Activated CD4-positive, alpha-beta T cell treated with anti-CD3 and anti-CD28 coated beads, Interleukin-2, amount 50 U/mL, for 24 hours (primary cell): ENCODE measurements at regions not wholly inside any gene's neighbourhood (a gene's known extent, or its start where the extent isn't known, plus 50 kb on each side); places are given as distances from the start of the nearest gene placed in this dataset.

Experiments used
- DNase-seq, 2 donors: peaks; one replicate each; pipeline ENCODE4 v3.0.0-alpha.2; 2020; ENCODE audit warnings: low read depth in 1 of 2, low spot score in 1 of 2

GRCh38 chr9:97747201-97747965 is 50.2 kb upstream of the XPA start:
- DNase-seq: no peak

DNA sequence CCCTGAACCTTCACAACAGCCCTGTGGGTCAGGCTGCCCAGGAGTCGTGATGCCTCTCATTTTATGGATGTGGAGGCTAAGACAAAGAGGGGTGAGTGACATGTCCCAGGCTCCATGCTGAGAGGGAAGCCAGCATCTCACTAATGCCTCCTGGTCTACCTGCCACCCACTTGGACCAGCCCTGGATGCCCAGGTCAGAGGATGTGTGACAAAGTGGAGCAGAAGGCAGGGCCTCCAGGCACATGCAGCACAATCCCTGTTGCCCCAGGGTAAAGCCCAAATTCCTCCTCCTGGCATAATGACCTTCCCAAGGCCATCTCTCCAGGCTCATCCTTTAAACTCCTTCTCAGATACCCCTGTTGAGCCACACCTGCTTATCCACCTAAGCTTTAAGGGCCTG is 51.4 kb upstream of the XPA start:
- no peak for DNase-seq

GRCh38 chr9:97749928-97750327 is 52.8 kb upstream of the XPA start:
- DNase-seq: no peak

DNA sequence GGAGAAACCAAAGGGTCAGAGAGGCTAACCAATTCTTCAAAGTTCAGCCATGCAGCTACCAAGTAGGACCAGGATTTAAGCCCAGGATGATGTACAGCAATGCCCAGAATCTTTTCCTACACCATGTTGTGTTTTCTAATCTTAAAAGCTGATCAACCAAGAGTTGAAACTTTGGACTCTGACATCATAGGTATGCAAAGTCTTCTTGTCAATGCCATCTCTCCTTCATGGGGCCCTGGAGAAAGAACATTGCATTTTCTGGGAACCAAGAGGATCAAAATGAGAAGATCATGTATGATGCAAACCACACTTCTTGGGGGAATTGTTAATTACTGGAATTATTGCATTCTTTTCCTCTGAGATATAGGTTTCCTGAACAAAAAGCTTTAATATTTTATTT is 54.4 kb upstream of the XPA start:
- DNase-seq: no peak

- DNase-seq: no peak
Observed at GRCh38 chr9:97752274-97752673, 55.1 kb upstream of the XPA start.

GRCh38 chr9:97753364-97753763 is 56.2 kb upstream of the XPA start:
- DNase-seq: no peak

- no peak for DNase-seq
Observed at GRCh38 chr9:97753975-97754374, 56.8 kb upstream of the XPA start.

DNA sequence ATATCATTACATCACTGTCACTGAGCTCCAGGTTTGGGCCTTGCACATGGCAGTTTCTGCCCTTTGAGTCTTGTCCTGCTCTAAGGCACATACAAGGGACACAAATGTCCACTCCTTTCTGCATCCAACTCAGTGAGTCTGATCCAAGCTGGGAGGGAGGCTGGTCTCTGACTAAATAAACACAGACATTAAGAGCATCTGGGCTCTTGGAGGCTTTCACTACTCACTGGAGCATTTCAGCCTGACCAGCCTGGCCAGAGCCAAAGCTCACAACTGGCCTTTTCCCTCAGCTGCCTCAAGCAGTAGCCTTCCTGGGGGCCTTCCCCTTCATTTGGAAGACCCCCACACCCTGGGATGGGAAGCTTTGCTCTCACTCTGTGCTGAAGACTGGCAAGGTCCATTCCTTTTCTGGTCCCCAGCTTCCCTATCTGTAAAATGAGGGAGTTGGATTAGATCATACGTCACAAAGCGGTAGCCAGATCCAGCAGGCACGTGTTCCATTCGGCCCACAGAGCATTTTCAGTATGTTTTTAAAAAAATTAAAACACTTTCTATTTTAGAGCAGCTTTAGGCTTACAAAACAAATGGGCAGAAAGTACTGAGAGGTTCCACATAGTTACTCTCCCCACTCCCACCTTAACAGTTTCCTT is 58.6 kb upstream of the XPA start:
- no peak for DNase-seq

GRCh38 chr9:97756991-97757390 is 59.9 kb upstream of the XPA start:
- no peak for DNase-seq

GRCh38 chr9:97758334-97758916 is 61.3 kb upstream of the XPA start:
- DNase-seq: no peak

GRCh38 chr9:97759581-97760288 is 62.6 kb upstream of the XPA start:
- DNase-seq: no peak

- no peak for DNase-seq
Observed at GRCh38 chr9:97761056-97761598, 64.0 kb upstream of the XPA start.

DNA sequence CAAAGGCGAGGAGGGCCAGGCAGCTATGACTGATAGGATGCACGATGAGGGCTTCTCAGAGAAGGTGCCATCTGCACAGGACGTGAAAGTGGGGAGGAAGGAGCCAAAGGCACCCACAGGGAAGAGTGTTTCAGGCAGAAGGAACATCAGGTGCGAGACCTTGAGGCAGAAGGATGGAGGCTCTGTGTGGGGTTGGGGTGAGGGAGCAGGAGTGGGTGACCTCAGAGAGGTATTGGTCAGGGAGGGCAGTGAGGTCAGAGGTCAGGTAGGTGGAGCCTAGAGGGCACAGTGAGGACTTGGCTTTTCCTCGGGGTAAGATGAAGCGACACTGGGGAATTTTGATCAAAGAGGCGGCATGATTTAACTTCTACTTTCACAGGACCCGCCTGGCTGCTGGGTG is 64.7 kb upstream of the XPA start:
- DNase-seq: no peak

DNA sequence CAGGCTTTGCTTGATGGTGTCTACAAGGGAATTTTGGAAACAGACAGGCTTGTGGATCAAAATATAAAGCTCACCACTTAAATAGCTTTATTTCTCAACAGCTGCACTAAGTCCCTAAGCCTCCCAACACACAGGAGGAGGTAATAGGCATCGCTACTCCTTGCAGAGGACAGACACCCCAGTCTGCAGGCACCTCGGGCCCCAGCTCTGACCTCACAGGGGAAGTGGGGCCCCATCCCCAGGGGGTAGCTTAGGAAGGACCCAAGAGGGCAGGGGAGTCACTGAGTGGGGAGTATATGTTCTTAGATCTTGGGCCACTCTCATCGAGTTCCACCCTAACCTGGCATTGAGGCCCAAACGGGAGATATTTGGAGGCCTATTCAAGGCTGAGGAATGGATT is 66.7 kb upstream of the XPA start:
- no peak for DNase-seq

- no peak for DNase-seq
Observed at GRCh38 chr9:97766092-97766491, 69.0 kb upstream of the XPA start.

- DNase-seq: no peak
Observed at GRCh38 chr9:97766610-97767009, 69.5 kb upstream of the XPA start.

DNA sequence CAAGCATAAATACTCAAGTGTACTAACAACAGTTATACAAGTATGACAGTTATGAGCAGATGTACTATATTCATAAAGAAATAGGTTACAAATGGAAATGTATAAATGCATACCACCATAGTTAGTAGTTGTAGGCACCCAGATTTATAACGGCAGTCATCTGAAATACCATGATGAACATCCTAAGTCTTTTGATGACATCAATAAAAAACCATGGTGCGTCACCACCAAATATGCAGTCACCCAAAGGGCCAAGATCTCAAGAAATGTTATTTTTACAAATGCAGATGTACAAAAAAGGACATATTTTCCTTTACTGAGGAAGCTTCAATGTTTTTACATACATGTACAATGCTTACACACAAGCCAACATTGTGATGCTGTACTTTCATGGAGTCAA is 70.8 kb upstream of the XPA start:
- DNase-seq: no peak

DNA sequence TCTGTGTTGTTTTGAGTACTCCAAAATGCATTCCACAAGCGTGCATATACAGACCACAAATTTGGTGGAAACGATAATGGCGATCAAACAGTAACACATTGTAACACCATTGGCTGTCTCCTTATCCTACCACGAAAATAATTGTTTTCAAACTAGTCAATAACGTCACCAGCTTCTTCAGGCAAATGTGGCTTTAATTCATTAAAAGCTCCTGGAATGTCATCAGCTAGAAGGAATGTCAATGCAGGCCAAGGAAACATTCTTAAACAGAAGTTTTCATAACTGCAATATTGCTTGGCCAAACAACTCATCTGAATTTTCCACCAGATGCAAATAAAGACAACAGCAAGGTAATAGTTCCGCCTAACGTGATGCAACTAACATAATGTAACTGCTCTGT is 71.6 kb upstream of the XPA start:
- DNase-seq: no peak

DNA sequence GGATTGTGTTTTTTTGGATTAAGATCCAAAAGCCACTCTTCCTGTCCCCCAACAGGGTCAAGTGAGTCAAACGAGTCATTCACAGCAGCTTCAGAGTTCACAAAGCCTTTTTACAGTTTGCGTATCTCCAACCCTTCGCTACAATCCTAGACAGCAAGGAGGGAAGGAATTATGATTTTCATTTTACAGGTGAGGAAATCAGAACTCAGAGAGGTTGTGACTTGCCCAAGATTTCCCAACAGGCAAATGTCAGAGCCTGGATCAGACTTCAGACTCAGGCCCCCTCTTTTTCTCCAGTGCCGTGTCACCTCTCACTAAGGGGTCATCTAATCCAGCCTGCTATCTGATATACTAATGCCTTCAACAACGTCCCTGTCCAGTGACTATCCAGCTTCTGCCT is 72.1 kb upstream of the XPA start:
- DNase-seq: no peak

GRCh38 chr9:97770808-97771372 is 73.8 kb upstream of the XPA start:
- no peak for DNase-seq

GRCh38 chr9:97771641-97772040 is 74.5 kb upstream of the XPA start:
- DNase-seq: no peak
